C4-2B (cell line): ENCODE measurements at regions not wholly inside any gene's neighbourhood (a gene's known extent, or its start where the extent isn't known, plus 50 kb on each side); places are given as distances from the start of the nearest gene placed in this dataset.

Experiments used
- CTCF ChIP-seq: fragments of 450-650 bp; conservative IDR thresholded peaks from 2 replicates; pipeline ENCODE4 v1.5.1; 2017; ENCODE audit warnings: mild to moderate bottlenecking
- ZFX ChIP-seq: fragments of 450-650 bp; IDR thresholded peaks from 2 replicates; pipeline ENCODE4 v1.6.1; 2017

- TF ChIP-seq CTCF (no peak), ZFX (no peak)
Observed at GRCh38 chr13:67806796-67807195, 576.7 kb upstream of the PCDH9 start.
